ENCODE measurements at regions not wholly inside any gene's neighbourhood (a gene's known extent, or its start where the extent isn't known, plus 50 kb on each side); places are given as distances from the start of the nearest gene placed in this dataset.

- TF ChIP-seq PBX3 (CRISPR knock-in tag; IDR thresholded peaks at IDR 0.05) = no peak
- TF ChIP-seq ZBTB44 (tag by site-specific recombination; IDR thresholded peaks at IDR 0.05) = no peak
- no peak for TF ChIP-seq ZEB2 (tag by site-specific recombination; IDR thresholded peaks at IDR 0.05)
- no peak for TF ChIP-seq ZNF37A (tag by site-specific recombination; IDR thresholded peaks at IDR 0.05)
- no peak for TF ChIP-seq ZNF133 (tag by site-specific recombination; IDR thresholded peaks at IDR 0.05)
- TF ChIP-seq ZBTB49 (tag by site-specific recombination; IDR thresholded peaks at IDR 0.05; ENCODE audit: low read depth) = no peak
- no peak for TF ChIP-seq ZSCAN5A (tag by site-specific recombination; IDR thresholded peaks at IDR 0.05)
Observed at GRCh38 chr16:79534143-79534542, 66.4 kb downstream of the MAF start (continued).

- TF ChIP-seq ZNF677 (tag by site-specific recombination; IDR thresholded peaks at IDR 0.05) (peak; percentile 58; the same call in 1 of the 2 replicates), ZNF2 (tag by site-specific recombination; IDR thresholded peaks at IDR 0.05) (no peak), KLF17 (tag by site-specific recombination; IDR thresholded peaks at IDR 0.05) (no peak), ZFP3 (tag by site-specific recombination; IDR thresholded peaks at IDR 0.05; ENCODE audit: low read depth) (no peak), ZNF114 (tag by site-specific recombination; IDR thresholded peaks at IDR 0.05) (no peak)
- Histone ChIP-seq H3K9me3 (ENCODE audit: control insufficient read depth, insufficient read depth, low read depth, low read length) (no peaks in the 10 kb centered on the region), H3K27ac (ENCODE audit: extremely low read depth, low read depth, low read length) (no peak overlapping the region), H3K4me3 (ENCODE audit: low read depth, low read length) (no peak overlapping the region), H3K4me1 (ENCODE audit: control insufficient read depth, insufficient read depth, low read length) (no peaks in the 10 kb centered on the region), H3K36me3 (ENCODE audit: control insufficient read depth in 2 of 2, insufficient read depth in 1 of 2, low read length in 2 of 2) (no peaks in the 10 kb centered on the region)
- POLR2A ChIA-PET = no interaction called here
- CTCF ChIA-PET = no interaction called here
Observed at GRCh38 chr16:79533292-79533691, 67.2 kb downstream of the MAF start.

- ChIA-PET POLR2A (no interaction called here), CTCF (no interaction called here)
- no peak overlapping the region for H3K27ac ChIP-seq (ENCODE audit: extremely low read depth, low read depth, low read length)
- H3K4me1 ChIP-seq (ENCODE audit: control insufficient read depth, insufficient read depth, low read length) = no peaks in the 10 kb centered on the region
- H3K36me3 ChIP-seq (ENCODE audit: control insufficient read depth in 2 of 2, insufficient read depth in 1 of 2, low read length in 2 of 2) = no peaks in the 10 kb centered on the region
- H3K4me3 ChIP-seq (ENCODE audit: low read depth, low read length) = no peak overlapping the region
- H3K9me3 ChIP-seq (ENCODE audit: control insufficient read depth, insufficient read depth, low read depth, low read length) = no peaks in the 10 kb centered on the region
- no peak for TF ChIP-seq ZNF580 (tag by site-specific recombination; IDR thresholded peaks at IDR 0.05)
- no peak for TF ChIP-seq ZNF280D (tag by site-specific recombination; IDR thresholded peaks at IDR 0.05)
- TF ChIP-seq MZF1 (tag by site-specific recombination; IDR thresholded peaks at IDR 0.05; ENCODE audit: borderline replicate concordance) = no peak
- TF ChIP-seq TSHZ1 (tag by site-specific recombination; IDR thresholded peaks at IDR 0.05; ENCODE audit: borderline replicate concordance) = no peak
- no peak for TF ChIP-seq TRIM28 (IDR thresholded peaks at IDR 0.05; ENCODE audit: borderline replicate concordance, low read length)
- no peak for TF ChIP-seq ZNF654 (tag by site-specific recombination; IDR thresholded peaks at IDR 0.05; ENCODE audit: low read depth)
- no peak for TF ChIP-seq ZNF501 (tag by site-specific recombination; IDR thresholded peaks at IDR 0.05)
Observed at GRCh38 chr16:79532785-79533184, 67.8 kb downstream of the MAF start.

All from HEK293 (cell line).